SK-N-MC (cell line): ENCODE measurements at regions not wholly inside any gene's neighbourhood (a gene's known extent, or its start where the extent isn't known, plus 50 kb on each side); places are given as distances from the start of the nearest gene placed in this dataset.

Source experiments
- DNase-seq: peaks from one replicate; pipeline ENCODE4 v3.0.0-alpha.2; 2011; ENCODE audit warnings: low read depth, low spot score
- H3K27ac ChIP-seq: fragments of 200-600 bp; sonication (generic); 2 replicates; pipeline ENCODE4 v1.5.1; 2016; ENCODE audit warnings: mixed run types
- H3K36me3 ChIP-seq: fragments of 200-600 bp; sonication (generic); 2 replicates; pipeline ENCODE4 v1.6.1; 2017; ENCODE audit warnings: antibody characterized with exemption, low read length, mixed read lengths; ENCODE audit not compliant: insufficient read depth
- H3K4me3 ChIP-seq: fragments of 200-600 bp; sonication (generic); 2 replicates; pipeline ENCODE4 v1.5.1; 2016
- H3K9ac ChIP-seq: fragments of 200-600 bp; sonication (generic); 2 replicates; pipeline ENCODE4 v1.8.0; 2017; ENCODE audit warnings: mixed run types, mixed read lengths; ENCODE audit not compliant: insufficient read length
- H3K9me3 ChIP-seq: fragments of 200-600 bp; sonication (generic); 2 replicates; pipeline ENCODE4 v1.6.1; 2017; ENCODE audit warnings: low read depth, mild to moderate bottlenecking, antibody characterized with exemption, low read length, moderate library complexity, mixed read lengths
- EZH2 ChIP-seq: fragments of 200-600 bp; sonication (generic); IDR thresholded peaks from one replicate; pipeline ENCODE4 v1.6.1; 2017; ENCODE audit warnings: antibody characterized with exemption
- FOXP2 ChIP-seq: optimal IDR thresholded peaks from 2 replicates; pipeline ENCODE3; 2011; ENCODE audit warnings: mild to moderate bottlenecking, moderate library complexity; ENCODE audit not compliant: insufficient read depth; ENCODE audit errors: extremely low read length, control extremely low read depth
- POLR2AphosphoS5 ChIP-seq: IDR thresholded peaks from 2 replicates; pipeline ENCODE4 v1.6.1; 2012; ENCODE audit warnings: mild to moderate bottlenecking, low read depth, low read length, borderline replicate concordance

DNA sequence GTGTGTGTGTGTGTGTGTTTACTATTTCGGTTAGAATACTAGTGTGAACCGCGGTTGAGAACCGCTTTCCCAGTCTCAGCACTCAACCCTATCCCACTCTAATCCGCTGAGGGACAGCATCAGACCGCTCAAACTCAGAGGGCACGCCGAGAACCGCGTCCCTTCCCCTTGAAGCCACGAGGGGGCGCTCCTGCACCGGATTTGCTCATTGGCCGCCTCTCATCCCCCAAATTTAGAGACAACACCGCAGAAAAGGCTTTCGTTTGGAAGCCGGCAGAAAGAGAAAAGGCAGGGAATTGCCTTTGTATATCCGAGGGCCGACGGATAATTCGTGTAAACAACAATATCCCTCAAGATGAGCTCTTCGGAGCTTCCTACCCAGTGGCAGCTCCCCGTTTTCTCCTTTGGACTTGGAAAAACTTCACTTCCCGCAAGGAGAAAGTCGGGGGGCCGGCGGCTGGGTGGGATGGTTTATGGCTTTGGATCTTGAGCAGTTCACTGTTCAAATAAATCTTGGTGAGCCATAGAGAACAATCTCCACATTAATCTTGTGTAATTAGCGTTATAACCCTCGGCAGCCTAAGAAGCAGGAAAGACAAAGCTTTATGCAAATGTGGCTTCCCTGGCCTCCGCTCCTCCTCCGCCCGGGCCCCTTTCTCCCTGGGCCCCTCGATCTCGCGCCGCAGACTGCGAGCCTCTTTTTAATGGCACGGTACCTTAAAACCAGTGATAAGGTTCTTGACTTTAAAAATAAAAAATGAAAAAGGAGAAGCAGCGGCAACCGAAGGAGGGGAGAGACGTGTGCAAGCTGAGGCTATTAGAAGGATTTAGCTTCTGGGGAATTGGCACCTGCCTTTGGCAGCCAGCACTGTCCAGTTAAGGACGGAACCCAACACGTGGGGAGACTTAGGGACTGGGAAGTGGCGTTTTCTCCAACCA is 296.8 kb downstream of the PARP8 start:
- H3K9me3 ChIP-seq = no peaks in the 10 kb centered on the region
- TF ChIP-seq FOXP2 = no peak
- no peak overlapping the region for H3K27ac ChIP-seq
- H3K36me3 ChIP-seq = no peaks in the 10 kb centered on the region
- DNase-seq = peak; percentile 52
- peak overlapping the region; percentile 56 for H3K9ac ChIP-seq
- H3K4me3 ChIP-seq = peak overlapping the region; percentile 79

DNA sequence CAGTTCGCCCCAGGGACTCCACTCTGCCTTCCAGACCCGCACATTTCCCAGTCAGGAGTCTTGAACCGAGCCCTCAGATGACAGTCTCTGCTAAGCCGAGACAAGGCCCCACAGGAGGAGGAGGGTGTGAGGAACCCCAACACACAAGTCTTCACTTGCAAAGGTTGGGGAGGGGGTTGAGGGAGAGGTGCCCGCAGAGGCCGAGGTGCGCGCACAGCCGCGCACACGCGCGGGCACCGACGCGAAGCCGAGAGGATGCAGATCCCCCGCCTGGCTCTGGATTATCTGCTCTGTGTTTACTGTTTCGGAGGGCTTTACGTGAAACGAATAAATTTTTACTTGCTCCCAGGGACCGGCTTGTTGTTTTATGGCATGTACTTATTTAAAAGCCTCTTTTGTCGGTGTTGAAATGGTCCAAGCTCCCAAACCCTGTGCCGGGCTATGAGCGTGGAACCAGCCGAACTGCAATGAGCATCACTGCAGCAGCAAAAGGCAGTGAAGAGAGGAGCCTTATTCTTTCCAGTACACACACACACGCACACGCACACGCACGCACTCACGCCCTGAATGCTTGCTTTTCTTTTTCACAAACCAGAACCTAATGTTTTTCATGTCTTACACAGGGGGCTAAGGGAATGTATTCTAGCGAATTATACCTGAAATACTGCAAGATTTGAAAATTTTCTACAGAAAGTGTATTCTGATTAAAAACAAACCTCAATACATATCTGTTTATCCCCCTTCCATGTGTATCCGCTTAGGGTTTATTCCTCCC is 297.7 kb downstream of the PARP8 start:
- Histone ChIP-seq H3K4me3 (no peak overlapping the region), H3K36me3 (no peaks in the 10 kb centered on the region), H3K9ac (no peak overlapping the region), H3K27ac (no peak overlapping the region), H3K9me3 (no peaks in the 10 kb centered on the region)
- no peak for TF ChIP-seq FOXP2
- no peak for TF ChIP-seq POLR2AphosphoS5
- TF ChIP-seq EZH2 = no peak
- no peak for DNase-seq

DNA sequence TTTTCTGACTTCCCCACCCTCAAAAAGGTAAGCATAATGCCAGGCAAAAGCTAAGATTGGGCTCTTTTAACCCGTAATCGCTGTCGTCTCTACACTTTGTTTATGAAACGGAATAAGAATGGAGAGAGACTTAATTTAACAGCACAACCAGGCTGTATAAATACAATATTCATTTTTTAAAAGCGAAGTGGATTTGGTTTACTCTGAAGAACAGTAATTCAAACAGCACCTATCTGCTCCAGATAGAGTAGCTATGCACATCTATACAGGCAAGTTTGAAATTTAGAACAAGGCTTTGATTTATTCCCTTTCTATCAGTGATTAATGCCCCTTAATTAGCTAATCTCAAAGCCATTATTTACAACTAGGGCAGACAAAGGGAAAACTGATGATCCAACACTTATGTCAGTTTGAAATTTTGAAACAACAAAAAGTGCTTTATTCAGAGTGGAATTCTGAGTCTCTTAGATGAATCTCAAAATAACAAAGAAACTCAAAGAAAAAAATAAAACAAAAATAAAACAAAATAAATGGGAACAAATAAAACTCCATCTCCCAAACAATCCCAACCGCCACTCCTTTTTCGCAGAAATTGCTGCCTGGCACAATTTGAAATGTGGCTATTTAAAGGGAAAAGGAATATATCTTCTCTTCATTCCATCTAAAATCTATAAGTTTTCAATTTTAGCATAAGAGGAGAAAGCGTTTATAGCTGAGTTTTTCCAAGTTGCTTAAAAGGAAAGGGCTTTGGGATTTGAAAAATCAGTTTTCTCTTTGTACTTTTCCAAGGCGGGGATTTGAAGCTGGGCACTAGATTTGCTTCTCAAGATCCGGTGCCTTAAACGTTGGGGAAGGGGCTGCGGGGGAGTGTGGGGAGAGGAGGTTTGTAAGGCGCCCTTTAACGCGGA is 298.6 kb downstream of the PARP8 start:
- H3K9me3 ChIP-seq = no peaks in the 10 kb centered on the region
- H3K36me3 ChIP-seq = no peaks in the 10 kb centered on the region
- TF ChIP-seq POLR2AphosphoS5 = no peak
- no peak for TF ChIP-seq EZH2
- no peak for TF ChIP-seq FOXP2
- no peak overlapping the region for H3K9ac ChIP-seq
- no peak for DNase-seq
- H3K4me3 ChIP-seq = no peak overlapping the region
- H3K27ac ChIP-seq = no peak overlapping the region

DNA sequence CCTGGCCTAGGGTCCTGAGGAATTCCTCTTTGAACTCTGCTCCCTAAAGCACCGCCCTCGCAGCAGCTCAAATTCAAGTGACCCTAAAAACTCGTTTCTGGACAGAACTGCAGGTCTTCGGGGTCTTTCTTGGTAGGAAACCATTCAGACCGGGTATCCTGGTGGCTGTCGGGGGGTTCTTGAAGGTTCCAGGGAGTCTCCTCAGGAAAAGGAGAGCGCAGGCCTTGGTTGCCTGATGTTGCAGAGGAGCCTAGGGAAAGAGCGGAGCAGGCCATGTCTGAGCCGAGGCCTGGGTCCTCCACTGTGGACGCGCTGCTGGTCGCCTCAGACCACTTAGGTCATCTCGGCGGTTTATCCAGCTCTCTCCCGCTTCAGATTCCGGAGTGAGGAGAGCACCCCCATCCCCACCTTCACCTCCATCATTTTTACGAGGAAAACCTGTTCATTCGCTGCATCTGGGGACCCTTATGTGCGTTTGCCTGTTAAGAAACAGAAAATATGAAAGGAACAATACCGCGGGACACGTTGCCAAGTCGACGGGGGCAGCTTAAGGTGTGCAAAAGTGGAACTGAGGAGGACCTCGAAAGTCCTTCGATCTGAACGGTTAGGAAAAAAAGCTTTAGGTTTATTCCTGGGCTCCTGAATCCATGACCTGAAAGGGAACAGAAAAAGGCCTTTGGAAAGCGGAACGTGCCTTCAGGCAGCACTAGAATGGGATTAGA is 299.4 kb downstream of the PARP8 start:
- no peaks in the 10 kb centered on the region for H3K9me3 ChIP-seq
- H3K4me3 ChIP-seq = no peak overlapping the region
- H3K27ac ChIP-seq = no peak overlapping the region
- DNase-seq = no peak
- H3K36me3 ChIP-seq = no peaks in the 10 kb centered on the region
- no peak for TF ChIP-seq EZH2
- no peak for TF ChIP-seq FOXP2
- TF ChIP-seq POLR2AphosphoS5 = no peak
- no peak overlapping the region for H3K9ac ChIP-seq

DNA sequence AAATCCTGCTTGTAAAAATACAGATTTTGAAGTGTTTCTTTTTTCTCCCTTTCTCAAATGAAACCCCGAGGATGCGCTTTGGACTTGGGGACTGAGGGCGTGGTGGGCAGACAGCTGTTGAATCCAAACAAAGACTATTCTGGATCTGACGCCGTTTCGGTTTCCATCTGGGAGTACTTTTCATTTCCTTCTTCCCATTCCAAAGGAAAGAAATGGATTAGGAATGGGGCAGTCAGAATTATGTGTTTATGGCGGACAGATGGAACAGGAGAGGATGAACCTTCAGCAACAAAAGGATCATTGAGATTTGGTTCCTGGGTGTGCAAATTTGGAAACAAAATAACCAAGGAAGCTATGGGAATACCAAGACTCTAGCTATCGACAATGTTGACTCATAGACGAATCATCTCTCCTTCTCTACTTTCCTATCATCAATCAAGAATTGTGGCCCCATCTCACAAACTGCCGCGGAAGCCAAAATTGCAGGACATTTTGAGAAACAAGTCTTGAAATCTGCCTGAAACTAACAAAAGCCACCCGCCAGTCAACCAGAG is 300.6 kb downstream of the PARP8 start:
- no peaks in the 10 kb centered on the region for H3K36me3 ChIP-seq
- no peak for DNase-seq
- TF ChIP-seq EZH2 (no peak), FOXP2 (no peak), POLR2AphosphoS5 (no peak)
- H3K9ac ChIP-seq = no peak overlapping the region
- H3K9me3 ChIP-seq = no peaks in the 10 kb centered on the region
- H3K4me3 ChIP-seq = no peak overlapping the region
- H3K27ac ChIP-seq = no peak overlapping the region

DNA sequence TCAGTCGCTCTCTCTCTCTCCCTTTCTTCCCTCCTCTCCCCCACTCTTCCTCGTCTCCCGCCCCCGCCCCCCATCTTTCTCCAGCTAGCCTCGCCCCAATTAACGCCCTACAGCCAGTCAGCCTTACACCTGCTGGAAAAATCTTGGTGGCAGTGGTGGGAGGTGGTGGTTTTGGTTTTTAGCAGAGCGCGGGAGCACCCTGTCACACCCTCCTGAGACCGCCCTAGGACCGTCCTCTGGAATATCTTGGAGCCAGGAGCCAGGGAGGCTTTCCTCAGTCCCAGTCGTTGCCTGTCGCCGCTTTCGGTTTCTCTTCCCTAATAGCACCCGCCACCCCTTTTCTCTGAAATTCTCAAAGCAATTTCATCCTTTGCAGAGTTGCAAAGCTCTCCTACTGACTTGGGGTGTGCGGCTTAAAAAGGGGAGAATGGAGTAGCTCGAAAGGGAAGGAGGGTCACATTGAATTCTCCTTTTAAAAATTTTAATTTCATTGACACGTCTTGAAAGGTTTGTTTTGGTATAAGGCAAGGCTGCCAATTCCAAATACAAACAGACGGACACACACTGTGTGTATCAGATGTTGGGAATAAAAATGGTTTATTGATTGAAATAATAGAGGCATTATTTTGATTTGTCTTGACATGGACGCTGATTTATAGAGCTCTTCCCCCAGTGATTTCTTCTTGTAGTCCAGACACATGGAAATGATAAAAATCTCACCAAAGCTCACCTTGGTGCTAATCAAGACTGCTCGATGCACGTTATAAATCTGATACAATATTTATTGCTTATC is 301.3 kb downstream of the PARP8 start:
- no peak for DNase-seq
- H3K4me3 ChIP-seq = no peak overlapping the region

More for the DNA sequence above, 301.3 kb downstream of the PARP8 start:
- Histone ChIP-seq H3K27ac (no peak overlapping the region), H3K36me3 (no peaks in the 10 kb centered on the region), H3K9ac (no peak overlapping the region), H3K9me3 (no peaks in the 10 kb centered on the region)
- TF ChIP-seq FOXP2 (no peak), POLR2AphosphoS5 (no peak), EZH2 (no peak)
